Brain microvascular endothelial cell (primary cell): ENCODE measurements at regions not wholly inside any gene's neighbourhood (a gene's known extent, or its start where the extent isn't known, plus 50 kb on each side); places are given as distances from the start of the nearest gene placed in this dataset.

ENCODE experiments used
- DNase-seq: peaks from one replicate; pipeline ENCODE4 v3.0.0-alpha.2; 2020
- H3K27ac ChIP-seq: fragments of 250-450 bp; sonication (Bioruptor Pico); 2 replicates; pipeline ENCODE4 v1.5.1; 2020; ENCODE audit warnings: mild to moderate bottlenecking, moderate library complexity
- H3K27me3 ChIP-seq: fragments of 250-450 bp; sonication (Bioruptor Pico); replicated peaks from 2 replicates; pipeline ENCODE4 v1.5.1; 2020; ENCODE audit warnings: mild to moderate bottlenecking
- H3K36me3 ChIP-seq: fragments of 250-450 bp; sonication (Bioruptor Pico); replicated peaks from 2 replicates; pipeline ENCODE4 v1.5.1; 2020; ENCODE audit warnings: mild to moderate bottlenecking
- H3K4me3 ChIP-seq: 2 replicates; pipeline ENCODE4 v1.5.1; 2011; ENCODE audit warnings: low read depth, mild to moderate bottlenecking, control low read depth, low read length, moderate library complexity
- in situ Hi-C: cut with HindIII; loops from 2 replicates; pipeline ENCODE4 v1.10.0; 2017; ENCODE audit warnings: low sequenced_read_pairs, low pct_ligation_motif_present
- TF ChIP-seq, protein P1 (sequence below): IDR thresholded peaks from 2 replicates; pipeline ENCODE4 v1.5.1; 2011; ENCODE audit warnings: low read depth, mild to moderate bottlenecking, moderate library complexity, low read length, control low read depth, inconsistent platforms; ENCODE audit errors: missing control alignments

DNA sequence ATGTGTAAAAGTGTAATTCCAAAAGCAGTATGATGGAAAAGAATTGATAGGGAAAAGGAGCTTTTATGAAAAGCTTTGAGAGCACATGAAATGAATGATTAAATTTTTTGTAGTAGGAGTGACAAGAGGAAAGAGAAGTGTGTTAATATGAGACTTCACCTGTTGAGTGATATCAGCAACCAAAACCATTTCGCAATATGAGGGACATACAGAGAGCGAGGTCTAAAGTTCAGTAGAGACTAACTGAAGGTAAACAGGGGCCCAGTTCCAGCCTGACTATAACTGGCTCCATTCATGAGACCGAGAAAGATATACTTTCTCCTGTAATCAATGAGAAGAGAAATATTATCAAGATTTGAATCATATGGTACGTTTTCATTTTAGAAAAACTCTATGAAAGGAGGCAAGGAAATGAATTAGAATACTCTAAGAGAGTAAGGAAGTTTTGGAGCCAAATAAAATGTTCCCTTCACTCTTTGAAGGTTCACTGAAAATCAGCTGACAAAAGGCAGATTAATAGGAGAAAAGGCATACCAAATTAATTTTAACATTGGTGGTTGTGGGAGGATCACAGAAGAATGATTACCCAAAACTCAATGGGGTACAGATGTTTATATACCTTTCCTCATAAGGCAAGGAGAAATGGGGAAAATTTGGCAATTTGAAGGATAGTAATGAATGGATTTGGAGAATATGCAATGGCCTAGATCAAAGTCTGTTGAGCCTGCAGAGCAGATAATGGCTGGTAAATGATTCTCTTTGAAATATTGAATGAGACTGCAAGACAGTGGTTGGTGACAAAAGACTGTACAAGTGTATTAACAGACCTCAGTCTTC lies 932.2 kb downstream of the TDRD15 start:
- in situ Hi-C loops, result no loop called here
- TF ChIP-seq, protein P1, sequence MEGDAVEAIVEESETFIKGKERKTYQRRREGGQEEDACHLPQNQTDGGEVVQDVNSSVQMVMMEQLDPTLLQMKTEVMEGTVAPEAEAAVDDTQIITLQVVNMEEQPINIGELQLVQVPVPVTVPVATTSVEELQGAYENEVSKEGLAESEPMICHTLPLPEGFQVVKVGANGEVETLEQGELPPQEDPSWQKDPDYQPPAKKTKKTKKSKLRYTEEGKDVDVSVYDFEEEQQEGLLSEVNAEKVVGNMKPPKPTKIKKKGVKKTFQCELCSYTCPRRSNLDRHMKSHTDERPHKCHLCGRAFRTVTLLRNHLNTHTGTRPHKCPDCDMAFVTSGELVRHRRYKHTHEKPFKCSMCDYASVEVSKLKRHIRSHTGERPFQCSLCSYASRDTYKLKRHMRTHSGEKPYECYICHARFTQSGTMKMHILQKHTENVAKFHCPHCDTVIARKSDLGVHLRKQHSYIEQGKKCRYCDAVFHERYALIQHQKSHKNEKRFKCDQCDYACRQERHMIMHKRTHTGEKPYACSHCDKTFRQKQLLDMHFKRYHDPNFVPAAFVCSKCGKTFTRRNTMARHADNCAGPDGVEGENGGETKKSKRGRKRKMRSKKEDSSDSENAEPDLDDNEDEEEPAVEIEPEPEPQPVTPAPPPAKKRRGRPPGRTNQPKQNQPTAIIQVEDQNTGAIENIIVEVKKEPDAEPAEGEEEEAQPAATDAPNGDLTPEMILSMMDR, result no peak
- no peaks in the 10 kb centered on the region for H3K36me3 ChIP-seq
- DNase-seq, result no peak
- no peak overlapping the region for H3K27ac ChIP-seq
- H3K4me3 ChIP-seq, result no peak overlapping the region
- H3K27me3 ChIP-seq, result no peaks in the 10 kb centered on the region

DNA sequence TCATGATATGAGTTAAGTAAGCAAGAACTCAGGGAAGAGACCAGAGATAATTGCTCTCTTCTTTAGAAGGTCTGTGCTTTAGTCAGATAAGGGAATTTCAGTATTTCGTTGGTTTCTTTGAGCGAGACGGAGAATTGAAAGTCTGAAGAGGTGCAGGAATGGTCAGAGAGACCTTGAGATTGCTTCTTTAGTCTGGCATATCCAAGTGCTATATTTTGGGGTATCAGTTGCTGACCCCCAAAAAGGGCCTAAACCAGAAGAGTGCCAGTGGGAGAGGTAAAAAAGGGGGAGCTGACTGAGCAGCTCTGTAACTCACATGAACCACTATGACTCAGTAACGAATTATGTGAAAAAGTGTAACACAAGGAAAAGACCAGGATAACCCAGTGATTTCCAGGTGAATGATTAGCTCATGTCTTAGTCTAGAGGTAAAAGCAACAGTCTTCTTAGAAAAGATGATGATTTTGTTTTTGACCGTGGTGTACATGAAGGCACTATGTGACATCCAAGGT lies 932.9 kb downstream of the TDRD15 start:
- in situ Hi-C loops, result no loop called here
- TF ChIP-seq, protein P1, result no peak
- Histone ChIP-seq H3K4me3 (no peak overlapping the region), H3K27me3 (no peaks in the 10 kb centered on the region), H3K36me3 (no peaks in the 10 kb centered on the region), H3K27ac (no peak overlapping the region)
- DNase-seq, result no peak

DNA sequence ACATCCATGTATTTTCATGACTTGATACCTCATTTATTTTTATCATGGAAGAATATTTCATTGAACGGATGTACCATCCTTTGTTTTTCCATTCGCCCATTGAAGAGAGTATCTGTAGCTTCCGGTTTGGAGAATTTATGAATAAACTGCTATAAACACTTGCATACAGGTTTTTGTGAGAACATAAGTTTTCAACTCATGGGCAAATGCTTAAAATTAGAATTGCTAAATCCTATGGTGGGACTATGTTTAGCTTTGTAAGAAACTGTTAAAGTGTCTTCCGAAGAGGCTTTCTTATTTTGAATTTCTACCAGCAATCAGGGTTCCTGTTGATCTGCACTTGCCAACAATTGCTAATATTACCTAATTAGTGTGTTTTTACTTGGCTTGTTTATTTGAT lies 938.9 kb downstream of the TDRD15 start:
- no peaks in the 10 kb centered on the region for H3K27me3 ChIP-seq
- no peak overlapping the region for H3K27ac ChIP-seq
- TF ChIP-seq, protein P1, result no peak
- no peaks in the 10 kb centered on the region for H3K36me3 ChIP-seq
- in situ Hi-C loops, result no loop called here
- DNase-seq, result no peak
- H3K4me3 ChIP-seq, result no peak overlapping the region

DNA sequence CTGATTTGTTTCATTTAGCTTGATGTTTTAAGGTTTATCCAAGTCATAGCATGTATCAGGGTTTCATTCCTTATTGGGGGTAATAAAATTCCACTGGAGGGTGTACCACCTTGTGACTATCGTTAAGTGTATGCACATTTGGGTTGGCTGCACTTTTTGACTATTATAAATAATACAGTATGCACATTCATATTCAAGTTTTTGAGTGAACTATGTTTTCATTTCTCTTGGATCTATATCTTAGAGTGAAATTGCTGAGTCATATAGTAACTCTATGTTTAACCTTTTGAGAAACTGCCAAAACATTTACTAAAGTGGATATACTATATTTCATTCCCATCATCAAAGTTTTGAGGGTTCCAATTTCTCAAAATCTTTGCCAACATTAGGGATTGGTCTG lies 952.7 kb downstream of the TDRD15 start:
- no peak overlapping the region for H3K27ac ChIP-seq
- H3K27me3 ChIP-seq, result no peaks in the 10 kb centered on the region
- DNase-seq, result no peak
- TF ChIP-seq, protein P1, result no peak
- H3K36me3 ChIP-seq, result no peaks in the 10 kb centered on the region
- H3K4me3 ChIP-seq, result no peak overlapping the region
- in situ Hi-C loops, result no loop called here

DNA sequence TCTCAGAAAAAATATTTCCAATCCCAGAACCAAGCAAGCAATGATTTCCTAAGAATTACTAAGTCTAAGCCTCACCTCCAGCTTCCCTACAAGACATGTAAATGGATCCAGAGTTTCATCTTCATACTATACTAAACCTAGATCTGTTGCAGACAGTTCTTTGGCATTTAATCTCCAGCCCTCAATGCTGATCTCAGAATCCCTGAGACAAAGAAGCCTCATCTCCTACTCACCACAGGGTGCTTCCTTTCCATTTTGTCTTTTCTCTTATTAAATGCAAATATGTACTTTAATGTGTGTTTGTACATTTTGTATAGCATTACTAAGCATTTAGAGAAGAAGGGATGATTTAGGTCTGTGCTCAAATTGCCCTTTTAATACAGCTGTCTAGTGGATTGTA lies 954.9 kb downstream of the TDRD15 start:
- H3K36me3 ChIP-seq, result no peaks in the 10 kb centered on the region
- H3K27me3 ChIP-seq, result no peaks in the 10 kb centered on the region
- no peak overlapping the region for H3K4me3 ChIP-seq
- TF ChIP-seq, protein P1, result no peak
- in situ Hi-C loops, result no loop called here
- H3K27ac ChIP-seq, result no peak overlapping the region
- DNase-seq, result no peak

DNA sequence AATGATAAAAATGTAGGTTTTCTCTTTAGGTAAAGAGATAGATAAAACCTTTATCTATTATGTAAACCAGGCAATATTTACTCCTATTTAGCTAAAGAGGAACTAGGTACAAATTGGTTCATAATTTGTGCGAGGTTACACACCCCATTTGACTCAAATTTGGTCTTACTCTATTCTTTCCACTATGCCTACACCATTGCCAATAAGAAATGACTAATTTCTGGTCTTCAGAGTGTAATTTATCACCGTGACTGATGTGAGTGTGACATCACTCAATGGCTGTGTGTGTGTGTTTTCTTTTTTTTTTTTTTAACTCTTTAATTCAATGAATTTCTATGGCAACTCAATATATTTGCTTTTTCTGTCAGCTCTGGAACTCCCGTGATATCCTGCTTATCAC lies 955.8 kb downstream of the TDRD15 start:
- H3K36me3 ChIP-seq, result no peaks in the 10 kb centered on the region
- no peak overlapping the region for H3K27ac ChIP-seq
- in situ Hi-C loops, result no loop called here
- no peak for DNase-seq
- no peaks in the 10 kb centered on the region for H3K27me3 ChIP-seq
- TF ChIP-seq, protein P1, result no peak
- no peak overlapping the region for H3K4me3 ChIP-seq
